ENCODE measurements at regions not wholly inside any gene's neighbourhood (a gene's known extent, or its start where the extent isn't known, plus 50 kb on each side); places are given as distances from the start of the nearest gene placed in this dataset.
"Not testable (repeated sequence)": the region's sequence is repeated elsewhere in the genome, so short reads cannot be mapped to it uniquely, and the experiment has no call there.

GRCh38 chr3:82137861-82138260 lies 376.4 kb upstream of the GBE1 start:
- DNase-seq, result no peak

- DNase-seq, result no peak
These were observed 375.6 kb upstream of the GBE1 start for GRCh38 chr3:82137050-82137449.

- peak; percentile 35 for DNase-seq
These were observed 371.7 kb upstream of the GBE1 start for GRCh38 chr3:82133070-82133606.

- no peak for DNase-seq
These were observed 371.0 kb upstream of the GBE1 start for GRCh38 chr3:82132210-82133069.

- DNase-seq, result no peak
These were observed 368.6 kb upstream of the GBE1 start for GRCh38 chr3:82130046-82130445.

GRCh38 chr3:82129221-82129801 lies 367.9 kb upstream of the GBE1 start:
- no peak for DNase-seq

GRCh38 chr3:82128271-82128670 lies 366.8 kb upstream of the GBE1 start:
- no peak for DNase-seq

GRCh38 chr3:82122554-82123345 lies 361.3 kb upstream of the GBE1 start:
- DNase-seq, result no peak

GRCh38 chr3:82114589-82114988 lies 353.1 kb upstream of the GBE1 start:
- no peak for DNase-seq

- DNase-seq, result not testable (repeated sequence)
These were observed 349.3 kb upstream of the GBE1 start for GRCh38 chr3:82110721-82111120.

- no peak for DNase-seq
These were observed 341.8 kb upstream of the GBE1 start for GRCh38 chr3:82103241-82103640.

GRCh38 chr3:82100378-82100777 lies 338.9 kb upstream of the GBE1 start:
- DNase-seq, result no peak

GRCh38 chr3:82093641-82094040 lies 332.2 kb upstream of the GBE1 start:
- DNase-seq, result no peak

GRCh38 chr3:82088749-82089148 lies 327.3 kb upstream of the GBE1 start:
- DNase-seq, result no peak

GRCh38 chr3:82087958-82088357 lies 326.5 kb upstream of the GBE1 start:
- no peak for DNase-seq

- DNase-seq, result no peak
These were observed 324.5 kb upstream of the GBE1 start for GRCh38 chr3:82085851-82086475.

- no peak for DNase-seq
These were observed 323.9 kb upstream of the GBE1 start for GRCh38 chr3:82085356-82085755.

- no peak for DNase-seq
These were observed 323.4 kb upstream of the GBE1 start for GRCh38 chr3:82084824-82085223.

GRCh38 chr3:82082796-82083195 lies 321.4 kb upstream of the GBE1 start:
- no peak for DNase-seq

GRCh38 chr3:82081351-82081750 lies 319.9 kb upstream of the GBE1 start:
- DNase-seq, result no peak

GRCh38 chr3:82080792-82081191 lies 319.3 kb upstream of the GBE1 start:
- DNase-seq, result no peak

- DNase-seq, result no peak
These were observed 318.8 kb upstream of the GBE1 start for GRCh38 chr3:82080261-82080660.

GRCh38 chr3:82079335-82079890 lies 318.0 kb upstream of the GBE1 start:
- DNase-seq, result no peak
